Right atrium auricular region (tissue), 2 donors: ENCODE measurements at regions not wholly inside any gene's neighbourhood (a gene's known extent, or its start where the extent isn't known, plus 50 kb on each side); places are given as distances from the start of the nearest gene placed in this dataset.

Experiments used
- DNase-seq: peaks from one replicate; pipeline ENCODE4 v3.0.0-alpha.2; 2019; ENCODE audit warnings: low spot score
- H3K27ac ChIP-seq, 2 donors: fragments of 200-600 bp; sonication (generic); 1 replicate in 1 of 2; 2 replicates in 1 of 2; pipeline ENCODE4 v1.5.1; 2016 to 2019
- H3K27me3 ChIP-seq, 2 donors: fragments of 200-600 bp; sonication (generic); one replicate each; pipeline versions ENCODE4 v1.5.1 to v1.6.0; 2017 to 2019
- H3K36me3 ChIP-seq: fragments of 200-600 bp; sonication (generic); one replicate; pipeline ENCODE4 v1.5.1; 2016
- H3K4me1 ChIP-seq, 2 donors: fragments of 200-600 bp; sonication (generic); one replicate each; pipeline versions ENCODE4 v1.5.1 to v1.6.0; 2017 to 2019
- H3K4me3 ChIP-seq, 2 donors: fragments of 200-600 bp; sonication (generic); 1 replicate in 1 of 2; 2 replicates in 1 of 2; pipeline ENCODE4 v1.5.1; 2017 to 2019; ENCODE audit warnings: mild to moderate bottlenecking in 1 of 2, moderate library complexity in 1 of 2
- H3K9me3 ChIP-seq, 2 donors: fragments of 200-600 bp; sonication (generic); one replicate each; pipeline ENCODE4 v1.5.1; 2019
- TF ChIP-seq, protein P1 (sequence below), 2 donors: fragments of 200-600 bp; sonication (generic); IDR thresholded peaks; one replicate each; pipeline ENCODE4 v1.5.1; 2019; ENCODE audit warnings: antibody characterized with exemption in 2 of 2

DNA sequence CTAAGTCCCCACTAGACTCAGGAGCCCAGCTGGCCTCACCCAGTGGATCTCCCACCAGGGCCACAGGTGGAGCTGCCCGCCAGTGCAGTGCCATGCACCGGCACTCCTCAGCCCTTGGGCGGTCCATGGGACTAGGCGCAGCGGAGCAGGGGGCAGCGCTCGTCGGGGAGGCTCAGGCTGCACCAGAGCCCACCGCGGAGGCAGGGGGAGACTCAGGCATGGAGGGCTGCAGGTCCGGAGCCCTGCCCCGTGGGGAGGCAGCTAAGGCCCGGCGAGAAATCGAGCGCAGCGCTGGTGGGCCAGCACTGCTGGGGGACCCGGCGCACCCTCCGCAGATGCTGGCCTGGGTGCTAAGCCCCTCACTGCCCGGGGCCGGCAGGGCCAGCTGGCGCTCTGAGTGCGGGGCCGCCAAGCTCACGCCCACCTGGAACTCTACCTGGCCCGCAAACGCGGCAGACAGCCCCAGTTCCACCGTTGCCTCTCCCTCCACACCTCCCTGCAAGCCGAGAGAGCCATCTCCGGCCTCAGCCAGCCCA, 1275.2 kb upstream of the CNTN5 start:
- TF ChIP-seq, protein P1, sequence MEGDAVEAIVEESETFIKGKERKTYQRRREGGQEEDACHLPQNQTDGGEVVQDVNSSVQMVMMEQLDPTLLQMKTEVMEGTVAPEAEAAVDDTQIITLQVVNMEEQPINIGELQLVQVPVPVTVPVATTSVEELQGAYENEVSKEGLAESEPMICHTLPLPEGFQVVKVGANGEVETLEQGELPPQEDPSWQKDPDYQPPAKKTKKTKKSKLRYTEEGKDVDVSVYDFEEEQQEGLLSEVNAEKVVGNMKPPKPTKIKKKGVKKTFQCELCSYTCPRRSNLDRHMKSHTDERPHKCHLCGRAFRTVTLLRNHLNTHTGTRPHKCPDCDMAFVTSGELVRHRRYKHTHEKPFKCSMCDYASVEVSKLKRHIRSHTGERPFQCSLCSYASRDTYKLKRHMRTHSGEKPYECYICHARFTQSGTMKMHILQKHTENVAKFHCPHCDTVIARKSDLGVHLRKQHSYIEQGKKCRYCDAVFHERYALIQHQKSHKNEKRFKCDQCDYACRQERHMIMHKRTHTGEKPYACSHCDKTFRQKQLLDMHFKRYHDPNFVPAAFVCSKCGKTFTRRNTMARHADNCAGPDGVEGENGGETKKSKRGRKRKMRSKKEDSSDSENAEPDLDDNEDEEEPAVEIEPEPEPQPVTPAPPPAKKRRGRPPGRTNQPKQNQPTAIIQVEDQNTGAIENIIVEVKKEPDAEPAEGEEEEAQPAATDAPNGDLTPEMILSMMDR (IDR thresholded peaks at IDR 0.05) = no peak
- no peak for DNase-seq
- Histone ChIP-seq H3K4me1 (peaks cover 0 to 6% of the 10 kb centered on the region in 2 donors), H3K36me3 (no peaks in the 10 kb centered on the region), H3K4me3 (no peak overlapping the region), H3K9me3 (no peaks in the 10 kb centered on the region), H3K27ac (no peak overlapping the region), H3K27me3 (no peaks in the 10 kb centered on the region)

DNA sequence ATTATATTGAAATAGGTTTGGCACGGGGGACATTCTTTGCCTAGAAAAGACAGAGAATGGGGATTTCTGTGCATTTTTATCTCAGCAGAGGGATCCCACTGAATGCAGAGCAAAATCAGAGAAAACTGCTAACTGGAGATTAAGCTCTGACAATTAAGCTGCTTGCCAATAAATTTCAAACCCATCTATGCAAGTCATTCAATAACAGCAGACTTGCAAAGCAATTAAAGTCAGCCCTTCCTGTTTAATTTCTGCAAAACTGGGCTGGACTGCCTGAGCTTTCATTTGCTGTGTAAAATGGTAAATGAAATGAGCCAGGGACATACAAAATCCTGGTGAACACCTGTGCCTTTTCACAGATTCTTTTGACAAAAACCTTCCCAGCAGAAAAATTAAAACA, 1273.9 kb upstream of the CNTN5 start:
- Histone ChIP-seq H3K4me3 (no peak overlapping the region), H3K36me3 (no peaks in the 10 kb centered on the region), H3K27me3 (no peaks in the 10 kb centered on the region), H3K9me3 (no peaks in the 10 kb centered on the region), H3K27ac (no peak overlapping the region), H3K4me1 (no peaks in the 10 kb centered on the region)
- no peak for DNase-seq
- TF ChIP-seq, protein P1 (IDR thresholded peaks at IDR 0.05) = no peak

DNA sequence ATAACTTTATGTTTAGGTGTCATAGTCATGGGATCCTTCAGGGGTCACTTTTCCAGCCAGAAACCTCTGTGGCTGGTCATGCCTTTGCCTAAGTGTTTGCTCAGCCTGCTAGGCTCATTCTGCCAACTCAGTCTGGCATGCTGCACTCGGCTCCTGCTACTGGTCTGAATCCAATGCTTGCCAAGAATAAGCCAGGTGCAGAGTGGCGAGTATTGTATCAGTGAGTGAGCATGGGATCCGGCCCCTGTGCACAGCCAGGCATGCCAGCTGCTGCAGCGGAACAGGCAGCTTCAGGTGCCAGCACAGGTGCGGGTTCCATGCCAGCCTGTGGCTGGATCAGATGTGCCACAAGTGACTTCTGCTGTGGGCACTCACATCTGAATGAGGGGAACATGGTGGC, 1269.3 kb upstream of the CNTN5 start:
- H3K4me1 ChIP-seq = no peaks in the 10 kb centered on the region
- H3K4me3 ChIP-seq = no peak overlapping the region
- no peak for DNase-seq
- TF ChIP-seq, protein P1 (IDR thresholded peaks at IDR 0.05) = no peak
- H3K36me3 ChIP-seq = no peaks in the 10 kb centered on the region
- no peaks in the 10 kb centered on the region for H3K9me3 ChIP-seq
- no peak overlapping the region for H3K27ac ChIP-seq
- no peaks in the 10 kb centered on the region for H3K27me3 ChIP-seq

DNA sequence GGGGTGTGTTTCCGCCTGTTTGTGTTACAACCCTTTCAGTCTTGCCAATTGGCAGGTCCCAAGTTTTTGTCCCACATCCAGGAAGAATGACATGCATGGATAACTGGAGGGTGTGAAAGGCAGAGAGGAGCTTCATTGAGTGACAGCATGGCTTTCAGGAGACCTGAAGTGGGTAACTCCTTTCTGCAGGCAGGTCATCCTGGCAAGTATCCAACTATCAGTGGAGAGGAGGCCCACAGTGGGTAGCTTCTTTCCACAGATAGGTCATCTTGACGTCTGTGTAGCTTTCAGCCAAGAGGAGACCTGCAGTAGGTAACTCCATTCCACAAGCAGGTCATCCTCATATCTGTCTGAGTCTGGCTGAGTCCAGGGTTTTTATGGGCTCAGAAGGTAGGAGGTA, 1268.8 kb upstream of the CNTN5 start:
- Histone ChIP-seq H3K36me3 (no peaks in the 10 kb centered on the region), H3K27ac (no peak overlapping the region), H3K4me3 (no peak overlapping the region), H3K27me3 (no peaks in the 10 kb centered on the region), H3K4me1 (no peaks in the 10 kb centered on the region), H3K9me3 (no peaks in the 10 kb centered on the region)
- TF ChIP-seq, protein P1 (IDR thresholded peaks at IDR 0.05) = no peak
- DNase-seq = no peak

DNA sequence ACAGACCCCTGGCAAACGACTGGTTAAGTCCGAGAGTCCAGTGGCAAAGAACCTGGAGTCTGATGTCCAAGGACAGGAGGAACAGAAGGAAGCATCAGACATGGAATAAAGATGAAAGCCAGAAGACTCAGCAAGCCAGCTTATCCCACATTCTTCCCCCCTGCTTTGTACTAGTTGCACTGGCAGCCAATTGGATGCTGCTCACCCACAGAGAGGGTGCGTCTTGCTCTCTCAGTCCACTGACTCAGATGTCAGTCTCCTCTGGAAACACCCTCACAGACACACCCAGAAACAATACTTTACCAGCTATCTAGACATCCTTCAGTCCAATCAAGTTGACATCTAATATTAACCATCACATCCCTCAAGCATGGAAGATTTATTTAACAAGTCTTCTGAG, 1265.8 kb upstream of the CNTN5 start:
- Histone ChIP-seq H3K9me3 (no peaks in the 10 kb centered on the region), H3K27me3 (no peaks in the 10 kb centered on the region), H3K27ac (no peak overlapping the region), H3K4me3 (no peak overlapping the region), H3K4me1 (no peaks in the 10 kb centered on the region), H3K36me3 (no peaks in the 10 kb centered on the region)
- TF ChIP-seq, protein P1 (IDR thresholded peaks at IDR 0.05) = no peak
- no peak for DNase-seq
